ENCODE measurements at regions not wholly inside any gene's neighbourhood (a gene's known extent, or its start where the extent isn't known, plus 50 kb on each side); places are given as distances from the start of the nearest gene placed in this dataset.
"Not testable (repeated sequence)": the region's sequence is repeated elsewhere in the genome, so short reads cannot be mapped to it uniquely, and the experiment has no call there.

DNA sequence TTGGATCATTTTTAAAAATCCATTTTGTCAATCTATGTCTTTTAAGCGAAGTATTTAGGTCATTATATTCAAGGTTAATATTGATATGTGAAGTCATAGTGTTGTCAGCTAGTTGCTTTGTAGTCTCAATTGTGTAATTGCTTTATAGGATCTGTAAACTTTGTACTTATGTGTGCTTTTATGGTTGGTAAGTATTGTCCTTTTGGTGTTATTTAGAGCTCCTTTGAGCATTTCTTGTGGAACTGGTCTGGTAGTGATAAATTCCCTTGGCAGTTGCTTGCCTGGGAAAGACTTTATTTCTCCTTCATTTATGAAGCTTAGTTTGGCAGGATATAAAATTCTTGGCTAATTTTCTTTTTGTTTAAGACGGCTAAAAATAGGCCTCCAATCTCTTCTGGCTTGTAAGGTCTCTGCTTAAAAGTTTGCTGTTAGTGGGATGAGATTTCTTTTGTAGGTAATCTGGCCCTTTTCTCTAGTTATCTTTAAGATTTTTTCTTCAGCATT is 368.8 kb downstream of the SPRY2 start:
- DNase-seq (no peak), ATAC-seq (replicated peaks) (no peak)
- H3K4me1 Mint-ChIP-seq (ENCODE audit: low read depth in 2 of 2) = no peaks in the 10 kb centered on the region
- no peak overlapping the region for H3K4me3 Mint-ChIP-seq
- no peaks in the 10 kb centered on the region for H3K27me3 Mint-ChIP-seq
- peaks cover 5 to 15% of the 10 kb centered on the region in 2 donors for H3K9me3 Mint-ChIP-seq
- H3K36me3 Mint-ChIP-seq (ENCODE audit: insufficient read depth) = no peaks in the 10 kb centered on the region
- no peak overlapping the region for H3K27ac Mint-ChIP-seq

DNA sequence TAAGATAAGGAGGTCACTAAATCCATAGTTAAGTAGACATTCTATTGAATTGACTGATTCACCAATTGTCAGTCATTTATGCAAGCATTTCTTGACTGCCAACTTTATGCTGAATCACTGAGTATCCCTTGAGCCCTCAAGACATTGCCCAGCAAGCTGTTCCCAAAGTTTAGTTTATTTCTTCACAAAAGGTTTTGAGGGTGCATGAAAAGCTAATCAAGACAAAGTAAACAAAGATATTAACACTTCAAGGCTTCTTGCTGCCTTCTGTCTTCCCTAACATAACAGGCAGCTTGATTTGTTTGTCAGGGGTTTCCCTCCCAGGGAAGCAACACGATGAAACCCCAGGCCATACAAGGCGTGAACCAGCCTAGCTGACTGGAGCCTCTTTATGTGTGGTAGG is 374.4 kb downstream of the SPRY2 start:
- Mint-ChIP-seq H3K9me3 (peaks cover 8 to 15% of the 10 kb centered on the region in 2 donors), H3K27me3 (no peaks in the 10 kb centered on the region), H3K4me1 (ENCODE audit: low read depth in 2 of 2) (no peaks in the 10 kb centered on the region), H3K36me3 (ENCODE audit: insufficient read depth) (no peaks in the 10 kb centered on the region), H3K27ac (no peak overlapping the region), H3K4me3 (no peak overlapping the region)
- DNase-seq = no peak
- ATAC-seq (replicated peaks) = no peak

DNA sequence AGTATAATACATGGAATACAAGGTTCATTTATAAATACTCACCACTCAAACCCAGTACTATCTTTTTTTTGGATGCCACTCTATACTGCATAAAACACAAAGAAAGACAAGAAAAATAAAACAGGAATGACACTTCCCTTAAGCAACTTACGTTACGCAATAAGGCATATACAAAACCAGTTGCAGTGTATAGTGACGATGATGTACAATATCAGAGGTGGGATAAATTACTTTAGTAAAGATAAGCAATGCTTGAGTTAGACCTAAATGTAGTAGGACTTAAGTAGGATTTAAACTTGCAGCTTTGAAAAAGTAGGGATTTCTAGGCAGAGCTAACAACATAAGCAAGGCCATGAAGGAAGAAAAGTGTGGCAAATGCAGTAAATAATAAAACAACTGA is 374.9 kb downstream of the SPRY2 start:
- Mint-ChIP-seq H3K9me3 (peaks cover 6 to 15% of the 10 kb centered on the region in 2 donors), H3K27me3 (no peaks in the 10 kb centered on the region), H3K4me3 (no peak overlapping the region), H3K27ac (no peak overlapping the region), H3K36me3 (ENCODE audit: insufficient read depth) (no peaks in the 10 kb centered on the region), H3K4me1 (ENCODE audit: low read depth in 2 of 2) (no peaks in the 10 kb centered on the region)
- ATAC-seq (replicated peaks) = no peak
- DNase-seq = no peak

DNA sequence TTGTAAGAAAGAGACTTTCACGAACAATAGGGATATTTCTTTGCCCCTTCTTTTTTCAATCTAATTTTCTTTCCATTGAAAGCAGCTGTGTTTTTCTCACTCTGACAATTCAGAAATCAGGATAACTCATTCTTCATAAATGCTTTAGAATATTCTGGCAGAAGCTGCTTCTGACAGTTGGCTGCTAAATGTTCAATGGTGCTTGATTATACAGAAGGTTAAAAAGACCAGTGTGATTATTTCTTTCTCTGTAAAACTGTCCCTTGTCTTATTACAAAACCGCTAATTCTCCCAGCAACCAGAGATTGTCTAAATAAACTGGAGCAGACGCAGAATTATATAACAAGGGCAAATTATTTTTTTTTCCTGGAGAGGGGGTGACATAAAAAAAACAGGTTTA is 394.4 kb downstream of the SPRY2 start:
- Mint-ChIP-seq H3K36me3 (ENCODE audit: insufficient read depth) (no peaks in the 10 kb centered on the region), H3K27ac (no peak overlapping the region), H3K4me3 (no peak overlapping the region), H3K4me1 (ENCODE audit: low read depth in 2 of 2) (no peaks in the 10 kb centered on the region), H3K27me3 (no peaks in the 10 kb centered on the region), H3K9me3 (peaks cover 3 to 13% of the 10 kb centered on the region in 2 donors)
- ATAC-seq (replicated peaks) (no peak), DNase-seq (no peak)

DNA sequence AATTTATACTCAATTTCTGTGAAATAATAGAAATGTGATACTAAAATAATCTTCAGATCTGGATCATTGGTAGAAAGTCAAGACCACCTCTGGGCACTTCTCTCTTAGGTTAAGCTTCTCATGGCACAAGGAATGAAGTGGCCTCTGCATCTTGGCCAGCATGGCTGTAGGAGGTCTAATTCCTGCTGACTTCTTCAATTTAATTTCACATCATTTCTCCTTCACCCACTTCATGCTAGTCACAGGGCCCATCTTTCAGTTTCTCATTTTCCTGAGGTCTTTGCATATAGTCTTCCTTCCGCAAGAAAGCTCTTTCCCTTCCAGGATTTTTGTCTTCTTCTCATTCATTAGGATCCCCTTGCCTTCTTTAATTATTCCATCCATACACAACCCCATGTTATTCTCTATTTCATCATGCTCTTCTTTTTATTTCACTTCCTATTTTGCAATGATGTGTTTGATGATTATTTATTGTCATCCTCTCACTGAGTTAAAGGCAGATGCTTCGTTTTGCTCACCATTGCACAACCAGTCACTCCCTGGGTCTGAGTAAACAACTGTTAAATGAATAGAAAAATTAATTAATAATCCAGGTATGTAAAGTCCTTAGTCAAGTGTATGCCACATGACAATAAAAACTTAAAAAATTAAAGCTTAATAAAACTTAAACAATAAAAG is 397.4 kb downstream of the SPRY2 start:
- no peak for ATAC-seq (replicated peaks)
- Mint-ChIP-seq H3K36me3 (ENCODE audit: insufficient read depth) (no peaks in the 10 kb centered on the region), H3K4me1 (ENCODE audit: low read depth in 2 of 2) (no peaks in the 10 kb centered on the region), H3K9me3 (peaks cover 0 to 14% of the 10 kb centered on the region in 2 donors), H3K27me3 (no peaks in the 10 kb centered on the region), H3K27ac (no peak overlapping the region), H3K4me3 (no peak overlapping the region)
- DNase-seq = no peak

DNA sequence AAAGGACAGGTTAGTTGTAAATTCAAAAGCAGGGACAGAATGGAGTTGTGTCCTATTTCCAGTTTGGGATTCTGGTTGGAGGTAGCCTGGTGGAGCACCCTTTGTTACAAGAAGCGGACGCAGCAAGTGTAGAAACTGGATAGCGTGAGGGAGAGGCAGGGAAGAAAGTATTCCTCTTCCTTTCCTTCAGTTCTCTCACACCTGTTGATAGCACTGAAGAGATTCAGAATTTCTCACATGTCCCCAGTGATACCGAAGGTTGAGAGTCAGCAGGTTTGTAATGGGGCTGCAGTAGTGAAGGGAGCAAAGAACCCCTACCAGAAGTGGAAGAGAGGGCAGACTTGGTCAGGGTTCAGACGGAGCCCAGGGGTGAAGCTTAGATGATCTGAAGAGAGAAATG is 399.2 kb downstream of the SPRY2 start:
- no peak overlapping the region for H3K27ac Mint-ChIP-seq
- no peaks in the 10 kb centered on the region for H3K36me3 Mint-ChIP-seq (ENCODE audit: insufficient read depth)
- no peaks in the 10 kb centered on the region for H3K27me3 Mint-ChIP-seq
- peaks cover 2 to 14% of the 10 kb centered on the region in 2 donors for H3K9me3 Mint-ChIP-seq
- no peaks in the 10 kb centered on the region for H3K4me1 Mint-ChIP-seq (ENCODE audit: low read depth in 2 of 2)
- DNase-seq = no peak
- no peak overlapping the region for H3K4me3 Mint-ChIP-seq
- no peak for ATAC-seq (replicated peaks)

DNA sequence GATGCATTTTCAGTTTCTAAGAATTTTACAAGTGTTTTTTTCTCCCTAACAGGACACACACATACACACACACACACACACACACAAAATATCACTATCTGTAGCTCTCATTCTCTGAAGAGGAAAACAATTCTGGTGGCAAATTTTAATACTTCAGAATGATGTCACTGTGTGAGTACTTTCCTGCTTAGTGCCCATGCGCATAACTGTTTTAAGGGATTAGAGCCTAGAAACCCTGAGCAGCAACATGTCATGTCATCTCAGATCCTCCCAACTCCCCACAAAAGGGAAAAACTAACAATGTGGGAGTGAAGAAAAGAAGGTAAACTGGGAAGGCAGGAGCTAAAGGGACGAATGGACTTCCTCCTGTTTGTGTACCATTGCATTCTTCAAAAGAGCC is 401.2 kb downstream of the SPRY2 start:
- DNase-seq (no peak), ATAC-seq (replicated peaks) (no peak)
- Mint-ChIP-seq H3K27ac (no peak overlapping the region), H3K9me3 (peaks cover 2 to 14% of the 10 kb centered on the region in 2 donors), H3K36me3 (ENCODE audit: insufficient read depth) (no peaks in the 10 kb centered on the region), H3K4me1 (ENCODE audit: low read depth in 2 of 2) (no peaks in the 10 kb centered on the region), H3K4me3 (no peak overlapping the region), H3K27me3 (no peaks in the 10 kb centered on the region)

DNA sequence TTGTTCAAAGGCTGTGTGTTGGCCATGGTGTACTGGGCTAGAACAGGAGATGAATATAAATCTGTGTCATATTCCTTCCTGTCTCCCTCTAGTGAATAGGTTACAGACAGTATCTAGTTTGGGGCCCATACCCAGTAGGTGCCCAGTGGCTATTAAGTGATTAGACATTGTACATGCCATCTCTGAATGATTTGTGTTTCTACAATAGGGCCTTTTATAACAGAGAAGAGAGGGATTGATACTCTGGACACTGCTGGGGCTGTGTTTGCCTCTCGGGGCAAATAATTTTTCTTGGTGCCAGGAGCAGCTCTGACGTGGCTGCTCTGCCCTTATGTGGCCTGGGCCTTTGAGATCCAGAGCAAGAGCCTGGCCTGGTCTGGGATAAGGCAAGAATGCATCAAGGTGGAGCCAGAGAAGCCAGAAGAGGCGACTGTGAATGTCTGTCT is 403.1 kb downstream of the SPRY2 start:
- Mint-ChIP-seq H3K4me3 (no peak overlapping the region), H3K9me3 (peaks cover 2 to 14% of the 10 kb centered on the region in 2 donors), H3K36me3 (ENCODE audit: insufficient read depth) (peaks cover 3% of the 10 kb centered on the region), H3K27me3 (no peaks in the 10 kb centered on the region), H3K4me1 (ENCODE audit: low read depth in 2 of 2) (no peaks in the 10 kb centered on the region), H3K27ac (no peak overlapping the region)
- ATAC-seq (replicated peaks) = no peak
- no peak for DNase-seq

DNA sequence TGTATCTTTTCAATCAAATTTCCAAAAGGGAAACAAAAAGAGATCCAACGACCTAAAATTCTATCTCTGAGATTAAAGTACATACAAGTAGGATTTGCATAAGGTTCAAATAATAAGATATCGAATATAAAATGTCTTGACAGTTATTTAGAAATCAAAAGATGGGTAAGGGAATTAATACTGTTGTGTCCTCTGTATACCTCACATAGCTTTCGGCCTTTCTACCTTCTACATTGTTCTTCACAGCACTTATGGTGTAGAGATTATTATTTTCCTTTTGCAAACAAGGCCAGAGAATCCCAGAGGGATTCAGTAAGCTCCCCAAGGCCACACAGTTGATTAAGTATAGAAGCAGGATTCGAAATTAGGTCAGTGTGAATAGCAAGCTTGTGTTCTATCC is 403.6 kb downstream of the SPRY2 start:
- H3K9me3 Mint-ChIP-seq = peaks cover 2 to 14% of the 10 kb centered on the region in 2 donors
- H3K4me1 Mint-ChIP-seq (ENCODE audit: low read depth in 2 of 2) = no peaks in the 10 kb centered on the region
- peaks cover 3% of the 10 kb centered on the region for H3K36me3 Mint-ChIP-seq (ENCODE audit: insufficient read depth)
- H3K27ac Mint-ChIP-seq = no peak overlapping the region
- H3K27me3 Mint-ChIP-seq = no peaks in the 10 kb centered on the region
- H3K4me3 Mint-ChIP-seq = no peak overlapping the region
- no peak for DNase-seq
- ATAC-seq (replicated peaks) = no peak

DNA sequence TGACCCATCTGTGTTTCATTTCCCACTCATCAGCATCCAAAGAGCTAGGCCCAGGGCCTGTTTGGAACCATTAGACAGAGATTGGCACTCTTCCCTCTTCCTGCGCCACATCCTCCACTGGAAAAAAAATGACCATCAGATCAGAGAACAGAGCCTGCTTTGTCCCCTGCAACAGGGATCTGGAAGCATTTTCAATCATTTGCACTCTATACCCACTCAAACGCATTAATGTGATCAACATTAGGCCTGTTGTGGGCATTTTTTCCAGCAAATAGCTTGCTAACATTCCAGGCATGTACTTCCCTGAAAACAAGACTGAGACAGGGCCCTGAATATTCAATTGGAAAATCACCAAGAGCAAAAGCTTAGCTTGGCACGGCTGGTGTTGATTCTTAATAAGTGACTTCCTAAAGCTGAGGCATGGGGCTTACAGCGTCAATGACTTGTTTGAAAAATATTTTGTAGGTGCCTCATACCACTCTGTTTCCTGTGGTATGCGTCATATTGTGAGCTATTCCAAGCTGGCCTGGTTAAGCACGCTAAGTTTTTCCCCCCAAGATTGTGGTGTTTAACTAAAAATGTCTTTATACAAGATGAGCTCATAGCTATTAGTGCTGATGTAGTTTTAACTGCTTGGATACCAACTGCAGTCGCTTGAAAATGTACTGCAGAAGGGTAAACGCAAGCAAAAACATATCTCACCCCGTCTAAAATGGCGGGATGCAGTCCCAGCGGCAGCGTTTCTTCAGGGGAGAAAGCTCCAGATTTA is 404.4 kb downstream of the SPRY2 start:
- no peaks in the 10 kb centered on the region for H3K4me1 Mint-ChIP-seq (ENCODE audit: low read depth in 2 of 2)
- H3K4me3 Mint-ChIP-seq = no peak overlapping the region
- H3K9me3 Mint-ChIP-seq = peaks cover 2 to 7% of the 10 kb centered on the region in 2 donors
- no peak for DNase-seq
- no peak for ATAC-seq (replicated peaks)
- no peaks in the 10 kb centered on the region for H3K27me3 Mint-ChIP-seq
- peaks cover 3% of the 10 kb centered on the region for H3K36me3 Mint-ChIP-seq (ENCODE audit: insufficient read depth)
- no peak overlapping the region for H3K27ac Mint-ChIP-seq

DNA sequence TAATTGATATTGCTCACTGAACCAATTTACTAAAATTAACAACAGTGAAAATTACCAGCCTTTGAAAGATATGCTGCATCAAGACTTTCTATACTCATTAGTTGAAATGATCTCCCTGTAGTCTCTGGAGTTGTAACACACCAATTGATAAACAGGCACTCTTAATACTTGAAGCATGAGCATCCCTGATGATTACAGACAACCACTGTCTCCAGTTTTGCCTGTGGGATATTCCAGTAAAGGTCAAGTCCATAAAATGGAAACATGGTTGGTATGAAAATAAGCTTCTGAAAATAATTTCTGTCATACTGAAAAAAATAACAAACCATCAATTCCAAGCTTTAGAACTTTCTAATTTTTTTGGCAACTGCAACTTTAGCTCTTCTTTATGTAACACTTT is 405.8 kb downstream of the SPRY2 start:
- no peak overlapping the region for H3K27ac Mint-ChIP-seq
- peaks cover 0 to 5% of the 10 kb centered on the region in 2 donors for H3K9me3 Mint-ChIP-seq
- DNase-seq (no peak), ATAC-seq (replicated peaks) (no peak)
- no peak overlapping the region for H3K4me3 Mint-ChIP-seq
- no peaks in the 10 kb centered on the region for H3K27me3 Mint-ChIP-seq
- H3K4me1 Mint-ChIP-seq (ENCODE audit: low read depth in 2 of 2) = no peaks in the 10 kb centered on the region
- peaks cover 3% of the 10 kb centered on the region for H3K36me3 Mint-ChIP-seq (ENCODE audit: insufficient read depth)

DNA sequence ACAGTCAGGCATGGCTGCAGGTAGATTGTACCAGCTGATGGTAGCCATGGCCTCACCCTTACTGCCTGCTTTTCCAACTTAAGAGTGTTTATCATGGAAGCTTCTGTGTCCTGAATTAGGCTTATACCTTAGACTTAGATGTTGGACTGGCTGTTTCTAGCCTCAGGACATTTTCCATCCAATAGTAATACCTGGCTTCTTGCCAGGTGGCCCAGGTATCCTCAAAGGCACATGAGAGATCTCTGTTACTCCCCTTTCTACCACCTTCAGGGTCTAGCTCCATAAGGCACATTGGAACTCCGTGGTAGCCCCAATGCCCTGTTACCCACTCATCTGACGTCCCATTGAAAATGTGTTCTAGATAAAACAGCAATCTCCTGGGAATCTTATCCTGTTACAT is 407.5 kb downstream of the SPRY2 start:
- H3K4me3 Mint-ChIP-seq = no peak overlapping the region
- no peak for ATAC-seq (replicated peaks)
- H3K4me1 Mint-ChIP-seq (ENCODE audit: low read depth in 2 of 2) = no peaks in the 10 kb centered on the region
- DNase-seq = no peak
- no peak overlapping the region for H3K27ac Mint-ChIP-seq
- H3K36me3 Mint-ChIP-seq (ENCODE audit: insufficient read depth) = peaks cover 3% of the 10 kb centered on the region
- H3K27me3 Mint-ChIP-seq = no peaks in the 10 kb centered on the region
- H3K9me3 Mint-ChIP-seq = peaks cover 5 to 6% of the 10 kb centered on the region in 2 donors

DNA sequence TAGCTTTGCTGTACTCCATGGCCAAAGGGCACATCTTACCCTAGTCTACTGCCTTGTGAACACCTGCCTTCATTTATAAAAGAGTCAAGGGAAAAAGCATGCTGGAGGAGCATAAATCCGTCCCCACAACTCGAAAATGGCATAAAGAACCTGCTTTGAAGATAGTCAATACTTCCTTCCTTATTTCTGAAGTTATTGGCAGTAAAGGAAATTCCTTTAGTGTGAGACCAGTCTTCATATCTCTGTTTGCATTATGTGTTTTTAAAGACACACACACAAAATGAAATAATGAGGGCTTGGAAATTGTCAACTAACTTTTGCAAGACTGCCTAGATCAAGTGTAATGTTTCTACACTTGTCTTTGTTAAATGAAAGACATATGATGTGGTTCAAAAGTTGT is 408.4 kb downstream of the SPRY2 start:
- H3K9me3 Mint-ChIP-seq = peaks cover 3 to 6% of the 10 kb centered on the region in 2 donors
- ATAC-seq (replicated peaks) (no peak), DNase-seq (no peak)
- H3K36me3 Mint-ChIP-seq (ENCODE audit: insufficient read depth) = peaks cover 3% of the 10 kb centered on the region
- no peak overlapping the region for H3K27ac Mint-ChIP-seq
- no peaks in the 10 kb centered on the region for H3K4me1 Mint-ChIP-seq (ENCODE audit: low read depth in 2 of 2)
- H3K27me3 Mint-ChIP-seq = no peaks in the 10 kb centered on the region
- no peak overlapping the region for H3K4me3 Mint-ChIP-seq

DNA sequence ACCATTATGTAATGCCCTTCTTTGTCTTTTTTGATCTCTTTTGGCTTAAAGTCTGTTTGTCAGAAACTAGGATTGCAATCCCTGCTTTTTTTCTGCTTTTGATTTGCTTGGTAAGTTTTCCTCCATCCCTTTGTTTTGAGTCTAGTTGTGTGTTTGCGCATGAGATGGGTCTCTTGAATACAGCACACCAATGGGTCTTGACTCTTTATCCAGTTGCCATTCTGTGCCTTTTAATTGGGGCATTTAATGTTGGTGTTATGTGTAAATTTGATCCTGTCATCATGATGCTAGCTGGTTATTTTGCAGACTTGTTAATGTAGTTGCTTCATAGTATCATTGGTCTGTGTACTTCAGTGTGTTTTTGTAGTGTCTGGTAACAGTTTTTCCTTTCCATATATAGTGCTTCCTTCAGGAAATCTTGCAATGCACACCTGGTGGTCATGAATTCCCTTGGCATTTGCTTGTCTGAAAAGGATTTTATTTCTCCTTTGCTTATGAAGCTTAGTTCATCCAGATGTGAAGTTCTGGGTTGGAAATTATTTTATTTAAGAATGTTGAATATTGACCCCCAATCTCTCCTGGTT is 416.9 kb downstream of the SPRY2 start:
- ATAC-seq (replicated peaks) = not testable (repeated sequence)

More for the DNA sequence above, 416.9 kb downstream of the SPRY2 start:
- not testable (repeated sequence) for H3K4me3 Mint-ChIP-seq; H3K4me1 Mint-ChIP-seq (ENCODE audit: low read depth in 2 of 2); DNase-seq; H3K27ac Mint-ChIP-seq; H3K27me3 Mint-ChIP-seq; H3K36me3 Mint-ChIP-seq (ENCODE audit: insufficient read depth)
- H3K9me3 Mint-ChIP-seq = peaks cover 12 to 16% of the 10 kb centered on the region in 2 donors
